HG03575 (cell line): ENCODE measurements at regions not wholly inside any gene's neighbourhood (a gene's known extent, or its start where the extent isn't known, plus 50 kb on each side); places are given as distances from the start of the nearest gene placed in this dataset.
"Not testable (repeated sequence)": the region's sequence is repeated elsewhere in the genome, so short reads cannot be mapped to it uniquely, and the experiment has no call there.

ENCODE experiments used
- ATAC-seq: cut with Tn5 transposase; IDR thresholded peaks from one replicate; pipeline ENCODE4 v1.9.1; 2021; ENCODE audit not compliant: unreplicated experiment, insufficient number of reproducible peaks, low FRiP score; ENCODE audit errors: extremely low read depth

DNA sequence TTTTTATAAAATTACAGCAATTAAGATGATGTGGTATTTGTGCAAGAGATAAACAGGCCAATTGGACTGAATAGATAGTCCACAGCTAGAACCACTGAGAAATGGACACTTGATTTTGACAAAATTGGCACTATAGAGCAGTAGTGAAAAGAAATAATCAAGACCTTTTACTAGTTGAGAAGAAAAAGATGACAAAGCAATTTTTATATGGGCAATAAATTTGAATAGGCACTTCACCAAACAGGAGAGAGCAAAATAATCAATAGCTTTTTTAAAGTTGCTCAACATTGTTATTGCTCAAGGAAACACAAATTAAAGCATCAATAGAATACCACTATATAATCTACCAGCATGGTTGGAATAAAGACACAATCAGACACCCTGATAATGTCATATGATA, 193.5 kb upstream of the FTMT start:
- no peak for ATAC-seq

DNA sequence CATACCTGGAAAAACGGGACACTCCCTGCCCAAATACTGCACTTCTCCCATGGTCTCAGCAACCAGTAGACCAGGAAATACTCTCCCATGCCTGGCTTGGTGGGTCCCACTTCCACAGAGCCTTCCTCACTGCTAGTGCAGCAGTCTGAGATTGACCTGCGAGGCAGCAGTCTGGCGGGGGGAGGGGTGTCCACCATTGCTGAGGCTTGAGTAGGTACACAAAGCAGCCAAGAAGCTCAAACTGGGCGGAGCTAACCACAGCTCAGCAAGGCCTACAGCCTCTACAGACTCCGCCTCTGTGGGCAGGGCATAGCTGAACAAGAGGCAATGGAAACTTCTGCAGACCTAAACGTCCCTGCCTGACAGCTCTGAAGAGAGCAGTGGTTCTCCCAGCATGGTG, 191.5 kb upstream of the FTMT start:
- no peak for ATAC-seq

DNA sequence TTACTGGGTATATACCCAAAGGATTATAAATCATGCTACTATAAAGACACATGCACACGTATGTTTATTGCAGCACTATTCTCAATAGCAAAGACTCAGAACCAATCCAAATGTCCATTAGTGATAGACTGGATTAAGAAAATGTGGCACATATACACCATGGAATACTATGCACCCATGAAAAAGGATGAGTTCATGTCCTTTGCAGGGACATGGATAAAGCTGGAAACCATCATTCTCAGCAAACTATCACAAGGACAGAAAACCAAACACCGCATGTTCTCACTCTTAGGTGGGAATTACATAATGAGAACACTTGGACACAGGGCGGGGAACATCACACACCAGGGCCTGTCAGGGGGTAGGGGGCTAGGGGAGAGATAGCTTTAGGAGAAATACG, 186.1 kb upstream of the FTMT start:
- not testable (repeated sequence) for ATAC-seq

DNA sequence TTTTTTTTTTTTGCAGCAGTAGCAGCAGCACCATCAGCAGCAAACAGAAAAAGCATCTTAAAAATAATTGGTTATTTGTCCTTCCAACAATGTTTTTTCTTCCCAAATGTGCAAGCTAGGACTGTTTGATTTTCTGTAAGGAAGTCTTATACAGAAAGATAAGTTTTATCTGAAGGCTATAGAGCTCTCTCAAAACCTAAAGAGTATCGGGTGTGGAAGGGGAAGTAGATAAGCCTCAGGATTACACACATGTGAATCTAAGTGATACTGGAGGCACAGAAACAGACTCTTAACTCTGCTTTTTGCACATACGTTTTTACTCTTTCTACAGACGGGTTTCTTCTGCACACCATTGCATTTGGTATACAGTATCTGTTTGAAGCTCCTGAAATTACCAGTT, 184.4 kb upstream of the FTMT start:
- no peak for ATAC-seq

- ATAC-seq: no peak
Measured at GRCh38 chr5:121668635-121669034, 183.0 kb upstream of the FTMT start.

- ATAC-seq: no peak
Measured at GRCh38 chr5:121671624-121672023, 180.1 kb upstream of the FTMT start.

DNA sequence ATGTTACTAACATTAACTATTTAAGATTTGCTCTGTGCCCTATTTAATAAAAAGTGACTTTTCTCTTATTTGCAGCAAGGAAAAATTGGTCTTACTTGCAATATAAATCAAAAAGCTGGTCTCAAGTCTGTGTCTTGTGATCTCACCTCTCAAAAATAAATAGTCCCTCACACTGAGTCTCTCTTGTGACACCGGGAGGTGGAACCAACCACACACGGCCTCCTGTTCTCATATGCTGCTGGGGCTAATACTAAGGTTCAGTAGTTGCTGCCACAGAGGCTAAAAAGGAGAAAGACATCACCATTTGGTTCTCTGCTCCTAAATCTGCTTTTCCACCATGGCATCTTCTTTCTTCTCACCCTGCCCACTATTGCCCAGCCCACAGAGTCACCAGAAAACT, 175.8 kb upstream of the FTMT start:
- no peak for ATAC-seq

GRCh38 chr5:121681229-121681855, 170.3 kb upstream of the FTMT start:
- no peak for ATAC-seq

DNA sequence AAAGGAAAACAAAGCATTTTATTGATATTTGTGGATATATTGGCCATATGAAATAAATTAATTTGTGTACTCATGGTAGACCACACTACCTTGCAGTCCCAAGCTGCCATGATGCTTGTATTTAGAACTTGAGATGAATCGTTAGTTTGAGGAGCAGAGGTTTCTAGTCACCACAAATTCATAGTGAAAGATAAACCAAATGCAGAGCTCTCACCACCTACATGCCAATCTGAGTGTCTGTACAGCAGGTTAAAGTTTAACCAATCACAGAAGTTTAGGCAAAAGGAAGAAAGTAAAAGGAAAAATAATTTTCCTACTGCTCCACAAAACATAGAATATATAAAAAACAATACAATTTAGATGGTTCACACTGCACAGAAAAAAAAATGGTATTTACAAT, 163.6 kb upstream of the FTMT start:
- ATAC-seq: no peak

DNA sequence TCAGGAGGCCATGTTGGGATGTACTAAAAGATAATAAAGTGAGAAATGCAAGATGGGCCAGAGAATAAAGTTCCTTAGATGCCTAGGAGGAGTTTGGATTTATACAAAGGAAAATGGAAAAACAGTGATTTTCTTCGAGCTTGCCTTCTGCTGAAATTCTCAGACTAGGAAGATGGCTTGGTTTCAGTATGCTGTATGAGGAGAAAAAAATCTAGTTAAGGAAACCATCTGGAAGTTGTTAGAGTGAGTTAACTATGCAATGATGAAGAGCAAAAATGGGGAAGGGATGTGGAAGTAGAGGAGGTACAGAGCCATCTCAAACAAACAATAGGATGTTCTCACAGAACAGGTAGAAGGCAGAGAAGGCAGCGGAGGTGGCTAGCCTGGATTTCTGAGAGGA, 162.9 kb upstream of the FTMT start:
- no peak for ATAC-seq

DNA sequence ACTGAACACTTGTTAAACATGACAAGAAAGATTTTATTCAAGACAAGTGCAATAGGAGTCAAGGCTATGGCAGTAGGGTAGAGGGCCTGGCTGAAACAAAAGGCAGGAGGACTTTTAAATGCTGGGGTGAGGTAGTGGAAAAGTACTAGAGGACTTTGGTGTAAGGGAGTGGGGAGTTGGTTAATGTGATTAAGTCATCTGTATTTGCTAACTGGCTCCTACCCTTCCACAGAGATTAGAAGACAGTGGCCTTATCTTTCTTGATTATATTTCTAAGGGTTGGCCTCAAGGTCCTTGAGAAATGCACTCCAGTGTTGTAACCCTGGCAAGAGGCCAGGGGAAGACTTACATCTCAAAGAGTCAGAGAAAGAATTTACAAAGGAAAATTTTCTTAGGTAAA, 160.2 kb upstream of the FTMT start:
- ATAC-seq: no peak

DNA sequence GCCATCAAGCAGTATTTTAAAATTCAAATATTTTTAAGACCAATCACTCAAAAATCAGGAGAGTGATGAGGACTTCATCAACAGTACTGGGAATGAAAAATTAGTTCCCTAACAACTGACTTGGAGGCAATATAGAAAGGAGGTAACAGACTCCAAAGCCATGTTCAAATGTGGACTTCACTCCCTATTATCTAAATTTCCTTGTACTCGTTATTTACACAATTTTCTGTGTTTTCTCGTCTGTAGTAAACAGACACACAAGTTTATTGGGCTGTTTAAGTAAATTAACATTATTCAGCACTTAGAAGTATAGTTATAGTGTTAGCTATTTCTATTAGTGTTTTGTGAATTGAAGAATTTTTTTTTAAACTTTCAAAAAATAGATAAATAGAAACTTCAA, 159.5 kb upstream of the FTMT start:
- ATAC-seq: no peak

DNA sequence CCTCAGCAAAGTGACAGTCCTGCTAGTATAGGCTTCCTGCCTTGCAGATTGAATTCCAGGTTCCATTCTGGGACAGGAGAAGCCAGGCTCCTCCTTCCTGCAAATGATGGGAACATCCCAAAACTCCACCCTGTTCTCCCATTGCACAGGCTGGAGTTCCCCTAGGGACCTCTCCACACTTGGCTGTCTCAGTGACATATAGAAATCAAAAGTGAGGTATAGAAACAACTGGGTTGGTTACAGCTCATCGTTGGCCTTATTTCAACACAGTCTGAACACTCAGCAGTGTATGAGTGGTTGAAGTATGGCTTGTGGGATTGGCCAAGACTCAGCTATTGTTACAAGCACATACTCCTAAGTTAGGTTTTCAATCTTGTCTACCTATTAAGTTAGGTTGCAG, 157.8 kb upstream of the FTMT start:
- no peak for ATAC-seq

- ATAC-seq: no peak
Measured at GRCh38 chr5:121695307-121695706, 156.4 kb upstream of the FTMT start.

- no peak for ATAC-seq
Measured at GRCh38 chr5:121698690-121699089, 153.0 kb upstream of the FTMT start.

- ATAC-seq: no peak
Measured at GRCh38 chr5:121701731-121702130, 150.0 kb upstream of the FTMT start.

GRCh38 chr5:121702682-121703081, 149.0 kb upstream of the FTMT start:
- no peak for ATAC-seq

DNA sequence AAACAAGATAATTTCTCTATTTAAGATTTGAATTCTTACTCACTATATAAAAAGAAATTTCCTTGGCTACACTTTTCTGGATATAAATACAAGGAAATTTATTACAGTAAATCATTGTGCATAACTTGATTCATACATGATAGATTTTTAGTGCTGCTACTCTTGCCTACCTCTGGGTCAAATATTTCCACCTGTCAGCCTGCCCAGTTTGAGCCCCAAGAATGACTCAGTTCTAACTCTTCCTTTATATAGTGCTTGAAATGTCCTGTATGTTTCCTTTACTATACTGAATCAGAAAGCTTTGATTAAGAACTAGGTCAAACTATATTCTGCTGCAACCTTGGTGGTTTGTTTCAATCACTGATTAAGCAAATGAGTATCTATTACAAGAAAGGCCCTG, 147.4 kb upstream of the FTMT start:
- no peak for ATAC-seq

- ATAC-seq: no peak
Measured at GRCh38 chr5:121706686-121707085, 145.0 kb upstream of the FTMT start.

GRCh38 chr5:121707178-121707577, 144.5 kb upstream of the FTMT start:
- ATAC-seq: no peak

DNA sequence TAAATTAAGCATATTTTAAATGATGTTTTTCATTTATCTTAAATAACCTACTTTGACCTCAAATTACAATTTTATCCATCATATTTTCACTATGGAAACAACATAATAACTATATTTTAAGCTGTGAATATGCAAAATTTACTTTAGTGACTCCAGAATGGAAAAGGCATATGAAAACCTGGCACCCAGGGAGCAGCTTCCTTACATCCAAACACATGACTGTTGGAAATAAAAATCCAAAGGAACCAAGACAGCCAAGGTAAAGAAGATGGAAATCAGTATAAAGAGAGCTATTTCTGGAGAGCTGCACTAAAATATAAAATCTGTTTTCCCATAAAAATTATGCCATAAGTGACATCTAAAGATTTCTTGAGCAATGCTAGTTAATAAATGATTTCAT, 140.3 kb upstream of the FTMT start:
- no peak for ATAC-seq

DNA sequence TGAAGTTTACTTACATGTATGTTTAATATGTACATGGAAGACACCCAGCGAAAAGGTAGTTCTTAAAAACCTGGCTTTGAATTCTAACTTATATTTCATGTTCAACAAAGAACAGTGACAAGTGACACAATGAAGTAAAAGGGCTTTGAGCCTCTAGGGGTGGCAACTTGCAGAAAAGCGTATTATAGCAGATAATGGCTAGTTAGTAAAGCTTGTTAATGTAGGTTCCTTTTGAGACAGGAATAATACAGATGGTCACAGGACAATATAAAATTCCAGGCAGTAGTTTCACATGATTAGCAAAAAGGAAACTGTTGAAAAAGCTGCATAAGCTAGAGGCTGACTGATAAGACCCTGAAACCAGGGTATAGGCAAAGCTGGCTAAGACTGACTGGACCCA, 132.4 kb upstream of the FTMT start:
- ATAC-seq: no peak
